SU-DHL-6 (cell line): ENCODE measurements at regions not wholly inside any gene's neighbourhood (a gene's known extent, or its start where the extent isn't known, plus 50 kb on each side); places are given as distances from the start of the nearest gene placed in this dataset.

Experiments used
- H2AFZ ChIP-seq: fragments of 200-600 bp; sonication (generic); 2 replicates; pipeline ENCODE4 v1.6.1; 2014; ENCODE audit warnings: low read depth, mild to moderate bottlenecking, moderate library complexity, mixed read lengths, antibody characterized with exemption, low read length; ENCODE audit not compliant: severe bottlenecking
- H3F3A ChIP-seq: fragments of 200-600 bp; shearing (Covaris generic); 2 replicates; pipeline ENCODE4 v1.6.0; 2016; ENCODE audit warnings: antibody characterized with exemption, mild to moderate bottlenecking; ENCODE audit not compliant: insufficient read depth
- H3K27ac ChIP-seq: fragments of 200-600 bp; sonication (generic); 2 replicates; pipeline ENCODE4 v1.5.1; 2016; ENCODE audit warnings: low read depth, mild to moderate bottlenecking, low read length, moderate library complexity, mixed read lengths
- H3K27me3 ChIP-seq: fragments of 200-600 bp; sonication (generic), shearing (Covaris generic); 2 replicates; pipeline ENCODE4 v1.6.0; 2014; ENCODE audit warnings: mild to moderate bottlenecking, low read length
- H3K36me3 ChIP-seq: fragments of 200-600 bp; sonication (generic); 2 replicates; pipeline ENCODE4 v1.6.1; 2014; ENCODE audit warnings: mild to moderate bottlenecking, low read length, mixed read lengths
- H3K4me2 ChIP-seq: fragments of 300-600, 200-600 bp; shearing (Covaris generic), sonication (generic); 2 replicates; pipeline ENCODE4 v1.6.0; 2014; ENCODE audit warnings: low read length, low read depth, mild to moderate bottlenecking; ENCODE audit not compliant: poor library complexity, severe bottlenecking
- H3K4me3 ChIP-seq: fragments of 200-600 bp; sonication (generic); 2 replicates; pipeline ENCODE4 v1.5.1; 2014; ENCODE audit warnings: antibody characterized with exemption, low read length, mild to moderate bottlenecking, mixed read lengths; ENCODE audit not compliant: insufficient read depth, poor library complexity, severe bottlenecking
- H3K79me2 ChIP-seq: fragments of 200-600 bp; sonication (generic); 2 replicates; pipeline ENCODE4 v1.6.1; 2014; ENCODE audit warnings: mild to moderate bottlenecking, low read length, moderate library complexity; ENCODE audit not compliant: insufficient read depth
- H3K9ac ChIP-seq: fragments of 200-600 bp; sonication (generic); 2 replicates; pipeline ENCODE4 v1.7.0; 2014; ENCODE audit warnings: mild to moderate bottlenecking, low read length
- H3K9me2 ChIP-seq: fragments of 200-600 bp; sonication (generic); replicated peaks from 2 replicates; pipeline ENCODE4 v1.6.1; 2014; ENCODE audit warnings: low read length; ENCODE audit not compliant: insufficient read depth
- H3K9me3 ChIP-seq: fragments of 200-600 bp; sonication (generic); 2 replicates; pipeline ENCODE4 v1.6.1; 2014; ENCODE audit warnings: low read length, mixed read lengths; ENCODE audit not compliant: insufficient read depth
- H4K20me1 ChIP-seq: fragments of 200-600 bp; sonication (generic); 2 replicates; pipeline ENCODE4 v1.6.1; 2014; ENCODE audit warnings: low read depth, mild to moderate bottlenecking, antibody characterized with exemption, low read length, moderate library complexity, mixed read lengths
- CTCF ChIP-seq: fragments of 200-600 bp; sonication (generic); IDR thresholded peaks from one replicate; pipeline ENCODE4 v1.5.1; 2017; ENCODE audit warnings: antibody characterized with exemption, mild to moderate bottlenecking, low read length, moderate library complexity; ENCODE audit not compliant: insufficient read depth, poor library complexity, severe bottlenecking
- EZH2phosphoT487 ChIP-seq: fragments of 200-600 bp; sonication (generic), shearing (Covaris generic); conservative IDR thresholded peaks from 2 replicates; pipeline ENCODE4 v1.6.1; 2018; ENCODE audit warnings: mild to moderate bottlenecking, antibody characterized with exemption, low read length, moderate library complexity, mixed read lengths

- Histone ChIP-seq H3K4me2 (no peak overlapping the region), H3K27ac (no peak overlapping the region), H3K9me3 (no peaks in the 10 kb centered on the region), H3K36me3 (no peaks in the 10 kb centered on the region), H3K27me3 (no peaks in the 10 kb centered on the region), H3K79me2 (no peaks in the 10 kb centered on the region), H3K9me2 (no peaks in the 10 kb centered on the region), H4K20me1 (no peaks in the 10 kb centered on the region), H3K9ac (no peak overlapping the region), H2AFZ (no peak overlapping the region), H3F3A (no peaks in the 10 kb centered on the region), H3K4me3 (no peak overlapping the region)
- TF ChIP-seq EZH2phosphoT487 (no peak), CTCF (no peak)
Observed at GRCh38 chr4:81828991-81829390, 357.3 kb upstream of the RASGEF1B start.

- no peaks in the 10 kb centered on the region for H3K9me2 ChIP-seq
- H3F3A ChIP-seq: no peaks in the 10 kb centered on the region
- H3K27me3 ChIP-seq: no peaks in the 10 kb centered on the region
- TF ChIP-seq EZH2phosphoT487: no peak
- TF ChIP-seq CTCF: no peak
- no peaks in the 10 kb centered on the region for H3K79me2 ChIP-seq
- H3K4me2 ChIP-seq: no peak overlapping the region
- H3K9me3 ChIP-seq: no peaks in the 10 kb centered on the region
- H4K20me1 ChIP-seq: no peaks in the 10 kb centered on the region
- H3K27ac ChIP-seq: no peak overlapping the region
- H2AFZ ChIP-seq: no peak overlapping the region
- no peak overlapping the region for H3K4me3 ChIP-seq
- H3K36me3 ChIP-seq: no peaks in the 10 kb centered on the region
- H3K9ac ChIP-seq: no peak overlapping the region
Observed at GRCh38 chr4:81827577-81828202, 356.0 kb upstream of the RASGEF1B start.

- Histone ChIP-seq H2AFZ (no peak overlapping the region), H3K4me2 (no peak overlapping the region), H3K4me3 (no peak overlapping the region), H3K9ac (no peak overlapping the region), H4K20me1 (no peaks in the 10 kb centered on the region), H3K9me2 (no peaks in the 10 kb centered on the region), H3K79me2 (no peaks in the 10 kb centered on the region), H3K27ac (no peak overlapping the region), H3K27me3 (no peaks in the 10 kb centered on the region), H3K36me3 (no peaks in the 10 kb centered on the region), H3F3A (no peaks in the 10 kb centered on the region), H3K9me3 (no peaks in the 10 kb centered on the region)
- TF ChIP-seq EZH2phosphoT487 (no peak), CTCF (no peak)
Observed at GRCh38 chr4:81826817-81827424, 355.2 kb upstream of the RASGEF1B start.
